Sciatic nerve (tissue), 2 donors: ENCODE measurements at regions not wholly inside any gene's neighbourhood (a gene's known extent, or its start where the extent isn't known, plus 50 kb on each side); places are given as distances from the start of the nearest gene placed in this dataset.

ENCODE experiments used
- ATAC-seq: fragments of 200-7000 bp; cut with Tn5 transposase; one replicate; pipeline ENCODE4 v1.9.1; 2020; ENCODE audit warnings: mild to moderate bottlenecking, moderate library complexity
- DNase-seq: peaks from one replicate; pipeline ENCODE4 v3.0.0-alpha.2; 2020; ENCODE audit warnings: low spot score
- intact Hi-C: fragments of 100-400 bp; cut with DNase I; formaldehyde crosslinking; loops from one replicate; pipeline ENCODE4 v1.14.2; 2022
- donor health status: DM: no; HTN: no; CAD: no.
- donor health status: DM: no; HTN: no; CAD: no.

DNA sequence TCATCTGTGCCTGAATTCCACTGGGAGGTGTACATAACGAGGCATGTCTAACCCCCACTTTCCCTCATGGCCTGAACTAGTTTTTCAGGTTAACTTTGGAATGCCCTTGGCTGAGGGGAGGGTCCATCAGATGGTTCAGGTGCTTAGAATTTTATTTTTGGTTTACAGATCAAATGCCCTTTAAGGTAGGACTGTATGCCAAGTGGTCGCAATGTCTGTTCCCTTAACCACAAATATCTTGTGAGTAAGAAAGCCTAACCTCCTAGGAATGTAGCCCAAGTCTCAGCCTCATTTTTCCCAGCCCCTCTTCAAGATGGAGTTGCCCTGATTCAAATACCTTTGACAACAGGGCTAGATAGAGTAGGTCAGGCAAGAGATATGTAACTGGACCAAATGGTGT, 78.4 kb downstream of the RNASET2 start:
- ATAC-seq: no peak
- intact Hi-C loops: no loop called here
- no peak for DNase-seq

GRCh38 chr6:166877349-166877748, 79.0 kb downstream of the RNASET2 start:
- intact Hi-C loops: no loop called here
- ATAC-seq (no peak), DNase-seq (no peak)

GRCh38 chr6:166872531-166873009, 83.8 kb downstream of the RNASET2 start:
- intact Hi-C loops: no loop called here
- DNase-seq (no peak), ATAC-seq (no peak)

DNA sequence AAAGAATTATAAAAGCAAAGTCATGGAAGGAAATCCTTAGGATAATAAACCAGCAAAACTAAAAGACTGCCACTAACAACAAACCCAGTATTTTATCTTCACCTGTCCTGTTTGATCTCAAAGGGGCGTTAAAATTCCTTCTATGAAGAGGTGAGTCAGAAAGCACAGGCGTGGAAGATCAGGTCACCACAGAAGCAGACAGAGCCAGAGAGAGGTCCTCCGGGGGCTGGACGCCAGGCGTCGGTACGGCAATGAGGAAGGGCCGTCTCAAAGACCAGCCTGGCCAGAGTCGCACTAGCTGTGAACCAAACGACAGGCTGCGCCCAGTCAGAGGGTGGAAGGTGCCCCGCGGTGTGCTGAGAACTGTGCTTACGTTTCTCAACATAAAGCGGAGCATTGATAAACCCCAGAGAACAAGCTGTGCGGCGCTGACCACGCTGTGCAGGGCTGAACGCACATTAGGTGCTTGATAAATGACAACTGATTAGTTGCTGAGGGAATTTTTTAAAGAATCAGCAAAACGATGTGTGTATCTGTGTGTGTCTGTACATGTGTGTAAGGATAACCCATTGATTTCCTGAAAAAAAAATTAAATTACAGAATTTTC, 85.6 kb downstream of the RNASET2 start:
- DNase-seq (no peak), ATAC-seq (no peak)
- intact Hi-C loops: no loop called here

DNA sequence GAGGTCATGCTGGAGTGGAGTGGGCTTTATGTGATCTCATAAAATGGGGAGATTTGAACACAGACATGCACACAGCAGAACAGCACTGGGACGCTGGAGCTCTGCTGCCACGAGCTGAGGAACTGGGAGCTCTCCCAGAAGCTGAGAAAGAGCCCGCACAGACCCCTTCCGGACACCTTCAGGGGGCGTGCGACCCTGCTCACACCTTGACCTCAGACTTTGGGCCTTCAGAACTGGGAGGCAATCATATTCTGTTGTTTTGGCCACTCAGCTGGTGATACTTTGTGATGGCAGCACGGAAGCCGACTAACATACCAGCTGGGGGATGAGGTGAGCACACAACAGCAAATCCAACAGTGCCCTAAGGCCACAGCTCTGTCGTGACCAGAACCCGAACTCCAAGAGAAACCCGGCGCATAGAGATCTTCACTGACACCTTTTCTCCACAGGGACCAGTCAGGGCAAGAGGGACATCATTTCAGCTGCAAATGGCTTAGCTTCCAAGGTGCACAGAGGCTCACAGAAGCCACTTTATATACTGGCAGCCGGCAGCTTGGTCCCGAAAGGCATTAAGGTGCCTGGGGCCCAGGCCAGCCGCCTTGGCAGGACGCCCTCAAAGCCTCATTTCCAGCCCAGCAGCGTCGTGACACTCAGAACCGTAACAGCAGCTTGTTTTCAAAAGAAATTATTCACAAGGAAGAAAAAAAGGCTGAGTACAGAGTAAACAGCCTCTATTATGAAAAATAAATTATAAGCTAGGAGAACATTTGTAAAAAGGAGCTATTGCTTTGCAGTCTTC, 89.3 kb downstream of the RNASET2 start:
- DNase-seq (no peak), ATAC-seq (no peak)
- intact Hi-C loops: no loop called here

GRCh38 chr6:166864333-166864732, 92.0 kb downstream of the RNASET2 start:
- no peak for ATAC-seq
- DNase-seq: no peak
- intact Hi-C loops: no loop called here

GRCh38 chr6:166862978-166863530, 93.3 kb downstream of the RNASET2 start:
- DNase-seq (no peak), ATAC-seq (peak; percentile 32)
- intact Hi-C loops: no loop called here

DNA sequence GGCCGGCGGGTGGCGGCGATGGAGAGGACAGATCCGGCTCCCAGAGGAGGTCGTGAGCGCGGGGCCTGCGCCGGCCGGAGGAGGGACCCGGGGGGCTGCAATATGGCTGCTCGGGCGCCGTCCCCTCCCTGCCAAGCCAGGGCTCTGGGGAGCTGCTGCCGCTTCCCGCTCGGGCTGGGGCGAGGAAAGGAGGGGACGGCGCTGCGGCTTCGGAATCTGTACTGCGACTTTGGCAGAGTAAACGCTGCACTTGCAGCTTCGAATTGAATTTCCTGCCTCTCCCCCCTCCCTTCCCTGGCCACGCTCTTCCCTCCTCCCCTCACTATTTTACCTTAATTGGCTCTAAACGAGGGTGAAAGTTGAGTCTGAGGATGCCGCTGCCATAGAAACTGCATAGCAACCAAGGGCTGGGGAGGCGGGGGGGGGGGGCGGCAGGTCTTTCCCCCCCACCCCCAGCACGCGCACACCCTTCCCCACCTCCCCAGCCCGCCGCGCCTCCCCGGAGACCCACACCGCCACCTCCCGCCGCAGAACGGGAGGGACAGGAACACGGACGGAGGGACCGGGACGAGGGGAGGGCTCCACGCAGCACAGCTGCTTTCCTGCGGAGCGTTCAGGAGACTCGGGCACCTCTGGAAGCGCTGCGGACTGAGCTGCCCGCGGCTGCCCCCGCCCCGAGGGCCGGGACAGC, 93.9 kb downstream of the RNASET2 start:
- intact Hi-C loops: no loop called here
- ATAC-seq (peak; percentile 56), DNase-seq (no peak)

DNA sequence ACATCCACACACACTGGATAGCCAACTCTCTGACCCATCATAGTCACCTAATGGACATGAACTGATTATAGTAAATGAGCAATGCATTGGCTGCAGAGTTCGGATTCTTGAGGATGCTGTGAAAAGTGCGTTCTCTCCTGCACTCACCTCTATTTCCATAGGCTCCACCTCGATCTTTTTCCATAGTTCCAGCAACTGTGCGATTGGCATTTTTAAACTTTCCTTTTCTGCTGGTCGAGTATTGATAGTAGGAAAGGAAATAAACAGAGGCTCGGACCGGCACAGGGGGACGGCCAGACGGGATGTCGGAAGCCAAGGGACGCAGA, 94.4 kb downstream of the RNASET2 start:
- ATAC-seq (no peak), DNase-seq (no peak)
- intact Hi-C loops: no loop called here

DNA sequence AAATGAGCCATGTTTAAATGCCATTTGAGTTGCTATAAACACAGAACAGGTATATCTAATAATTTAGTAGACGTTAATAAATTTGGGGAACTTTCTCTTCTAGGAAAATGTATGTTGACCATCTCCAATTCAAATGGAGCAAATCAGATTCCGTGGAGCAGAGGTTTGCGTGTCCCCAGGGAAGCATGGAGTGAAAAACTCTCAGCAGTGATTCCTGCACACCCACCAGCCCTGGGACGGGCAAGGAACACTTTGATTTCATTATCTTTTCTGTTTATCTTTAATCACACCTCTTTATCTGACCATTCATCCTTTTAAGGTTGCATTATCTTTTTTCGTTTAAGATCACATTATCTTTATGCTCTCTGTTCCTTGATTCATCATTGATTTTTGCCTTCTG, 95.0 kb downstream of the RNASET2 start:
- no peak for DNase-seq

DNA sequence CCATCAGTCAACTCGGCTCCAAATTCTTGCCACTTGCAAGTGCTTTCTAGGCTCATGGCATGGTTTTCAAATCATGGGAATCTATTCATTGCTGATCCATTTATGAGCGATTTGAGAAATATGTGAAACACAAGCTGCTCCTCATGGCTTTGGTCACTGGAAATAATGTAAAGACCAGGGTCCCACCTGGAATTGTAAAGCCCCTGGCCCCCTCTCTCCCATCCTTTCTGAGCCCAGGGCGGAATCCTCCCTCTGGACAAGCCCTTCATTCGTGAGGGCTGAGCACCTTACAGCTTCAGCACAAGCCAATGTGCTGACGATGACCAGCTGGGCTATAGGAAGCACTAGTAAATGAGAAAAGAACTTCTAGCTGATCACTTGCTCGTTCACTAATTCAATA, 96.0 kb downstream of the RNASET2 start:
- ATAC-seq: no peak
- DNase-seq: no peak
- intact Hi-C loops: no loop called here

More for the DNA sequence above, 95.0 kb downstream of the RNASET2 start:
- no peak for ATAC-seq
- intact Hi-C loops: no loop called here

DNA sequence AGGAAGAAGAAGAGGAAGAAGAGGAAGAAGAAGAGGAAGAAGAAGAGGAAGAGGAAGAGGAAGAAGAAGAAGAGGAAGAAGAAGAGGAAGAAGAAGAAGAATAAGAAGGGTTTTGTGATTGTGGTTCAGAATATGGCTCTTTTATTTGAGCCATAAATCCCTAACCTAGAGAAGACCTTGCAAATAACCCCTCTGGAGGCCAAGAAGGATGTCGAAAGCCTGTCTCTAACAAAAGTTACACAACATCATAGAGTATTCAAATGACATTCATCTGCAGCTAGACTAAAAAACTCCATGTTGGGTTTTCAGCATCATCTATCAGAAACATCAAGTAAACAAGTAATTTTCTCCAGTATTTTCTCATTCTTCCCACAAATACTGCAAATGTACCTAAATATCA, 100.9 kb downstream of the RNASET2 start:
- intact Hi-C loops: no loop called here
- ATAC-seq (no peak), DNase-seq (no peak)

- intact Hi-C loops: no loop called here
- ATAC-seq (no peak), DNase-seq (no peak)
Measured at GRCh38 chr6:166853371-166854325, 102.7 kb downstream of the RNASET2 start.

DNA sequence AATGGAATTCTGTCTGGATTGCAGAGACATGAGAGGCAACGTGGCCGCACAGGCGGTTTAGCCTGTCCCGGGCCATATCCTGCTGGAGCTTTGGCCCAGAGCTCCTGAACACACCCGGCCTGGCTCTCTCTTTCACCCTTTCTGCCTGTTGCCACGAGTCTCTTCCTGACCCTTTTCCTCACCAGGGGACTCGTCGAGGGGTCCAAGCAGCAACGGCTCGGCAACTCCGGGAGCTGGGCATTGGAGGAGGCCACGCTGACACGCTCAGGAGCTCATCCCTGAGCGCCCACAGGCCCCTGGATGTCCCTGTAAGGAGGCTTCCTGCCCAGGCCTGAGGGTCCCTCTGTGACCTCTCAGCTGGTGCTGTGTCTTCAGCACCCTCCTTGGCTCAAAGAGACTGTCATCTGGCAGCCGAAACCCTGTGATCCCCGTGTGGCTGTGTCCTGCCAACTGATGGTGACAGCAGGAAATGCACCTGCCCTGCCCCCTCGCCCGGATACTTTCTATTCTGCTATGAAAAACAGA, 103.8 kb downstream of the RNASET2 start:
- intact Hi-C loops: no loop called here
- DNase-seq (no peak), ATAC-seq (no peak)

DNA sequence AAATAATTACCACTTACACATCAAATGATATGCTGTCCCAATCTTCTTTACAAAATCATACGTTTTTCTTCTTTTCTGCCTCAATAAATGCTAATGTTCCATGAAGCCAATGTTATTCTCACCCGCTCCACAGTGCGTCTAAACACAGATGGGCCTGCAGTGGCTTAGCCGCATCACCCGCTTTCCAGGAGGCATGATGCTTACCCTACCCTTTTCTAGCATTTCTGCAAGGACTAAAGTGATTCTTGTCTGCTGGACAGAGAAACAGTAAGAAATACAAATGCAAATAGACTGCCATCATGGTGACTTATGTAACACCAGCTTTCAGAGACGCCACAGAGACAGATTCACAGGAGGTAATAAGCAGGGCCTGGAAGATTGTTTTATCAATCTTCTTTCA, 104.4 kb downstream of the RNASET2 start:
- no peak for ATAC-seq
- intact Hi-C loops: no loop called here
- no peak for DNase-seq

GRCh38 chr6:166851426-166851825, 104.9 kb downstream of the RNASET2 start:
- ATAC-seq (no peak), DNase-seq (no peak)

GRCh38 chr6:166850677-166851076, 105.7 kb downstream of the RNASET2 start:
- no peak for ATAC-seq
- DNase-seq: no peak
- intact Hi-C loops: no loop called here

More at GRCh38 chr6:166851426-166851825, 104.9 kb downstream of the RNASET2 start:
- intact Hi-C loops: no loop called here

DNA sequence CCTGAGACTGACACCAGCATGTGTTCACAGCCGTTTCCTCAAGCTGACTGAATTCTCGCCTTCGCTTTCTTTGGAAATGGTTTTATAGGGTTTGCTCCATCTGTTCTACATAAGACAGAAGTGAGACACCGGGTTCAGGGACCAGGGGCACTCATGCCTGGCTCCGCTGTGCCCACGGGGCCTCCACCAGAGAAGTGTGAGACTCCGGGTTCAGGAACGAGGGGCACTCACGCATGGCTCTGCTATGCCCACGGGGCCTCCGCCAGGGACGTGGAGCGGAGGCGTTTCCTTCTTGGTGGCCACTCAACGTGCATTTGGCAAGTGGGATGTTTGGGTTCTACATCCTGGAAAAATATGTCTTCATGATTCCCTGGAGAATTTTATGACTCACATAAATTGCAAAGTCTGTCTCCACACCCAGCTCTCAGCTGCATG, 106.6 kb downstream of the RNASET2 start:
- DNase-seq: no peak
- no peak for ATAC-seq
- intact Hi-C loops: no loop called here
